ENCODE measurements at regions not wholly inside any gene's neighbourhood (a gene's known extent, or its start where the extent isn't known, plus 50 kb on each side); places are given as distances from the start of the nearest gene placed in this dataset.
"Not testable (repeated sequence)": the region's sequence is repeated elsewhere in the genome, so short reads cannot be mapped to it uniquely, and the experiment has no call there.

DNA sequence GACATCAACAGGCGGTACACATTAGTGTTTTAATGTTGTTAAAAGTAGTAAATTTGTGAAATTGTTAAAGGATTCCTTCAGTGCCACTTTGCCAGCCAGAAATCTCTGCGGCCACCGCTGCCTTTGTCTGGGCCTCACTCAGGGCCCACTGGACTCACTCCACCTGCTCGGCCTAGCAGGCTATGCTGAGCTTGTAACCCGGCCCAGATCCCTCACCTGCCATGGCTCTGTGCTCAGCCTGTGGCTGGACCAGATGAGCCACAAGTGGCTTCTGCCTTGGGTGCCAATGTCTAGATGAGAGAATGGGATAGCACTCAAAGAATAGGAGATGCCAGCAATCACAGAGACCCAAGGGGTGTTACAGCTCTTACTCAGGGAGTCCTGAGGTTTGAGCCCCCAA, 1228.0 kb downstream of the DIAPH3 start:
- DNase-seq: no peak

DNA sequence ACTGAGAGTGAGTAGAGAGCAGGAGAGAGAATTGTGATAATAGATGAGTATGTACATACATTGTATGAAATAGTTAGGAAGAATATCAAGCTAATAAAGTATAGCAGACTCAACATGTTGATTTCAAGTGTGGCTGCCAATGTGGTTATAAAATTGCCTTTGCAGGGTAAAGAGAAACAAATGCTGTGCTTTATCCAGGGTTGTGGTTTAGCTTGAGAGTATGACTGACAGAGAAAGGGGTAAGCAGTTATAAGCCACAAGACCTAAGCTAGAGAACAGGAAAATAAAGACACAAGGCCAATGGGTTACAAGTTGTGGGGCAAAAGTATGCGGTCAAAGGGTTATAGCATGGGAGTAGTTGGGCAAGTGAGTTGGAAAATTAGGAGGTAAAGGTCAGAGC, 1217.5 kb downstream of the DIAPH3 start:
- no peak for DNase-seq

DNA sequence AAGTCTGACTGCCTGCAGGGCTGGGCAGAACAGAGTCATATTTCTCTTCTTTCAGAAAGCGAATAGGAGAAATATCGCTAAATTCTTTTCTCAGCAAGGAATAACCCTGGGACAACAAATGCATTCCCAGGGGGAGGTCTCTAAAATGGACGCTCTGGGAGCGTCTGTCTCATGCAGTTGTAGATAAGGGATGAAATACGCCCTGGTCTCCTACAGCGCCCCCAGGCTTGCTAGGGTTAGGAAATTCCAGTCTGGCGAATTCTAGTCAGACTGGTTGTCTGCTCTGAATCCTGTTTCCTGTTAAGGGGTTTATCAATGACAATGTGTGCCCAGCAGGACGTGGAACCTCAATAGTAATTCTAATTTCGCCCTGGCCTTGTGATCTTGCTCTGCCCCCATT, 1214.1 kb downstream of the DIAPH3 start:
- DNase-seq: no peak

DNA sequence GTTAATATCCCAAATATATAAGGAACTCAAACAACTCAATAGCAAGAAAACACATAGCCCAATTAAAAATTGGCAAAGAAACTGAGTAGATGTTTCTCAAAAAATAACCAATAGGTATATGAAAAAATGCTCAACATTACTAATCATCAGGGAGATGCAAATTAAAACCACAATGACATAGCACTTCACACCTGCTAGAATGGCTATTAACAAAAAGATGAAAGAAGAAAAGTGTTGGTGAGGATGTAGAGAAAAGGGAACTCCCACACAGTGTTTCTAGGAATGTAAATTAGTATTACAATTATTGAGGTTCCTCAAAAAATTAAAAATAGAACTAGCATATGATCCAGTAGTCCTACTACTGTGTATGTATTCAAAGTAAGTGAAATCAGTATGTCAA, 1212.8 kb downstream of the DIAPH3 start:
- DNase-seq: no peak

DNA sequence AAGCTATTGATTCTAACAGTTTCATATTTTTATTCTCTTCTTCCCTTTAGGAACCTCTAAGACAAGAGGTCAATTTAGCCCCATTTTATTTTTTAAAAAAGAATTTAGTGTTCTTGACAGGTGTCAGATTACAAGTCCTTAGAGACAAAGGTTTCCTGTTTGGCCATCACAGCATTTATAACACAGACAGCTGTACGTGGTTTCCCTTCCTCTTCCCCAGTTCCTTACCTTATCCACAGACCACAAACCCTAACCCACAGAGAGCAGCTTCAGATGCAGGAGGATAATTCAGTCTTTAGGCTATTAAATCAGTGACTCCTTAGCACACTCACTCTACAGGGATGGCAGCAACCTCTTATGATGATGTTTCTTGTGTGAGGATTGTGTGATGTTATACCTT, 1210.1 kb downstream of the DIAPH3 start:
- DNase-seq: no peak

DNA sequence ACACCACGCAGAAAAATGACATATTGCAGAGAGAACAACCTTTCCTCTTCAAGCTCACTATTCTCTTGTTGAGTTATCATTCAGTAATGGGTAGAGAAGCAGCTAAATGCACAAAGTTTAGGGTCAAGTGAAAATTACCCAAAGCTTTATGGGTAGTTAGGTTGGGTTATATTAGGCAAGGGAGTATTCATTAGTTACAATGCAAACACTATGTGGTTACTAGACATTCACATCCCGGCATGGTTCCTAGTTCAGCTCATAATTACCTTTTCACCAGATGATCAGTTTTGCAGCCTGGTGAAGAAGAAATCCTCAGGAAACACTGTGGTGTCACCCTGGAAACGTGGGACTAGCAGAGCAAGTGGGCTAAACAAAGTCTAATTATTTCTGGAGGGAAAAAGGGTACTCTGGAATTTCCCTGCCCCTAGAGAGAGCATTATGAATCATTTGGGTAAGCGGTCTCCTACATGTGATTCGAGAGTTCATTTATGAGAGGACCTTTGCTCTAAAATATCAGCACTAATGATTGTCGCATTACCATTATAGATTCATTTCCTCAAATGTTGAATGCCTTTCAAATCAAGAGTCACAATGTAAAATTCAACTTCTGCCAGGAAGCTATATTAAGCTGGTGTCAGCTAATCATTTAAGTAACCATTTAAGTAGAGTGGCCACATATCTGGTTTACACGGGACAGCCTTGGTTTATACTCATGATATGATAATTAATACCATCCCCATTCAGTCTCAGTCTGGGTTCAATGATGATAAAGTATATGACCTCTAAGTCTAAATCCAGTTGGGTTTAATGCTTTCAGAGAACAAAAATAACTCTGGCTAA, 1208.0 kb downstream of the DIAPH3 start:
- DNase-seq: no peak

DNA sequence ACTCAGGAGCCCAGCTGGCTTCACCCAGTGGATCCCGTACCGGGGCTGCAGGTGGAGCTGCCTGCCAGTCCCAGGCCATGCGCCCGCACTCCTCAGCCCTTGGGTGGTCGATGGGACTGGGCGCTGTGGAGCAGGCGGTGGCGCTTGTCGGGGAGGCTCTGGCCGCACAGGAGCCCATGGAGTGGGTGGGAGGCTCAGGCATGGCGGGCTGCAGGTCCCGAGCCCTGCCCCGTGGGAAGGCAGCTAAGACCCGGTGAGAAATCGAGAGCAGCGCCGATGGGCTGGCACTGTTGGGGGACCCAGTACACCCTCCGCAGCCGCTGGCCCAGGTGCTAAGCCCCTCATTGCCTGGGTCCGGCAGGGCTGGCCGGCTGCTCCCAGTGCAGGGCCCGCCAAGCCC, 1205.6 kb downstream of the DIAPH3 start:
- not testable (repeated sequence) for DNase-seq

DNA sequence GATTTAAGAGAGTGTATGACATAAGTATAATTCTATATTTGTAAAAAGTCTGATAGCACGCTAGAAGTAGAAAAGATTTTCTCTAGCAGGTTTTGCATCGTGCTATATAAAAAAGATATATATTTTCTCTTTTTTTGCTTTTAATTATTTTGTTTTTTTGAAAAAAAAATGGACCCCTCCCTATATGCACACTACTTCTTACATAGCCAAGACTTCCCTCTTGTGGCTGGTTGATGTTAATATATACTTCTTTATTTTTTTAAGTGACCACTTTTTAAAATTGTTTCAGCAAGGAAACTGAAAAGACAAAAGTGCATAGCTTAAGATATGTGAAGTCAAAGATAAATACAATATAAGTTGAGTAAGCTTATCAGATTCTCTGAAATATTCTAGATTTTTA, 1202.8 kb downstream of the DIAPH3 start:
- DNase-seq: no peak

DNA sequence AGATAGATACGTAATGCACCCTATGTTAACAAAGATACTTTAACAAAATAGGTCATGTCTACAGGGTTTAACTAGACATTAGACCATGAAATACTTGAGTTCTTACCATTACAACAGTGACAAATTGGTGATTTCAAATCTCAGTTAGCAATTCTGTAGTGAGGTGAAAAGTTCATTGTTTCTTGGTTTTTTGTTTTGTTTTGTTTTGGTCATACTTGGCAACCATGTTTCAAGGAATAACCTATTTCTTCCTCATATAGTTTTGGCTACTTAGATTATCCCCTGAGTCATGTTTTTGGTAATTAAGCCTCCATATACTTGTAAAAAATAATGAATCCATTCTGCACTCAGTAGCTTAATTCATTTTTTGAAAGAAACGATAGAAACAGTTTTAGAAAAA, 1200.4 kb downstream of the DIAPH3 start:
- DNase-seq: no peak

DNA sequence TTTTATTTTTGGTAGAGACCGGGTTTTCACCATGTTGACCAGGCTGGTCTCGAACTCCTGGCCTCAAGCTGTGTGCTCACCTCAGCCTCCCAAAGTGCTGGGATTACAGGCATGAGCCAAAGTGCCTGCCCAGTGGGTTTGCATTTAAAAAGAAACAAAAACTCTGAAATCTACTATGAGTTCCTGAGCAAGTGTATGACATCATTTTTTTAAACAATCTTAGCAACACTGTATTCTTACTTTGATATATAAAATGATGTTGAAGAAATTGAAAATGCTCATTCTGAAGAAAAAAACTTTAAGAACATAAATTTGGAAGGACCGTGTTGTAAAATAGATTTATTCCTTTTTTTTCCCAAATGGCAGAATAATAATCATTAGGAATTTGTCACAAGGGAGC, 1199.7 kb downstream of the DIAPH3 start:
- no peak for DNase-seq

DNA sequence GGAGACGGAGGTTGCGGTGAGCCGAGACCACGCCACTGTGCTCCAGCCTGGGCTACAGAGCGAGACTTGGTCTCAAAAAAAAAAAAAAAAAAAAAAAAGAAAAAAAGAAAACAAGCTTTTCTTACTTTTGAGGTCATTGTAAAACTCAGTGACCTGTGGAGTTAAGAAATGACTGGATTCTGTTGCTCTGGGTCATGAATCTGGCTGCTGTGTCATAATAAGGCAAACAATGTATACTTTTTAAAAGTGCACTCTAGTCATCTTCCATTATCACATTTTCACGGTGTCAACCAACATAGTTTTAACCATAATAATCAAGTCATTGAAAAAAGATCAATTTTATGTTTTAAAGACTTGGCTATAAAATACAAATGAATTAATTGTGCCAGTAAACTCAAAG, 1186.6 kb downstream of the DIAPH3 start:
- no peak for DNase-seq

DNA sequence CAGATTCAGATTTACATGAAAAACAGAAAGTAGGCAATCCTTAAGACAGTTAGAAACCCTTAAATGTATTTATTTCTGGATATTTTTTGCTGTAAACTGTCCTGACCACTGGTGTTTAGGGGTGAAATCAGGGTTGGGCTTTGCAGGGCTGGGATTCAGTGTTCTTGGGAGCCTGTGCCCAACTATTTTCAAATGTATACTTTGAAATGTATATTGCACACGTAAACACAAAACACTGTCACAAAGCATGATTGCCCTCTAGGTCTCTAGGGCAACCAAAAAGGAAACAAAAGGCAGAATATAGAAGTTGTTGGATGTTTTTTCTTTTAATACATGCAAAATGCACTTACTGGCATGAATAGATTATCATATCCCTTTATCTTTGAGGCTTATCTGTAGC, 1185.4 kb downstream of the DIAPH3 start:
- DNase-seq: no peak

DNA sequence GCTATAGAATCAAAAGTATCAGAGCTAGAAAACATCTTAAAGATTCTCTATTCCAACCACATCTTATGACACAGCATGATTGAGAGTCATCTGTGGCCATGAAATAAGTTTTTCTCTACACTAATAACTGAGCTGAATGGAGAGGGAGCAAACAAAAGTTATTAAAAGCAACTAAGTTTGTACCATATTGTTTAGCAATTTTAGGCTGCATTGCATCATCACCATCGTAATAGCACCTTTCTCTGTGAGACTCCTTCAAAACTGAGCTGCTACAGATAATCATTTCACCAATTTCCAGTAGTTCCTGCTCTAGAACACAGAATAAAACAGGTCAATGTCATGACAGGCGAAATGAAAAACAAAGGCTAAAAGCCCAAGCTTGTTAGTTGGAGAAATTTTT, 1183.9 kb downstream of the DIAPH3 start:
- DNase-seq: no peak

DNA sequence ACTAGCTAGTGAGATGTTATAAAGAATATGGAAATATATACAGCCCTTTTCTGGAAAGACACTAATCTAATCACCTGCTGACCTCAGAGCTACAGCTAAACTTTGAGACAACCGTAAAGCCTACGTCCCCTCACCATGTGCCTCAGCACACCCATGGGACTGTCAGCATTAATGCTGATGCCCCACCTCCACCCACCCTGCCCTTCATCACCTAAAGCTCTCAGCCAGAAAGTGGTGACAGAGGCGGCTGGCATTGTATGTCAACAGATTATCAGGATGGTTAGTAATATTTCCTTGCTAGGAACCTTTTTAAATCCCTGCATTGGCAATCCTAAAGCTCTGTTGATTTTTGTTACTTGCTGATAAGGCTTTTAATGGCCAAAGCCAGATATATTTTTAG, 1177.9 kb downstream of the DIAPH3 start:
- DNase-seq: no peak

DNA sequence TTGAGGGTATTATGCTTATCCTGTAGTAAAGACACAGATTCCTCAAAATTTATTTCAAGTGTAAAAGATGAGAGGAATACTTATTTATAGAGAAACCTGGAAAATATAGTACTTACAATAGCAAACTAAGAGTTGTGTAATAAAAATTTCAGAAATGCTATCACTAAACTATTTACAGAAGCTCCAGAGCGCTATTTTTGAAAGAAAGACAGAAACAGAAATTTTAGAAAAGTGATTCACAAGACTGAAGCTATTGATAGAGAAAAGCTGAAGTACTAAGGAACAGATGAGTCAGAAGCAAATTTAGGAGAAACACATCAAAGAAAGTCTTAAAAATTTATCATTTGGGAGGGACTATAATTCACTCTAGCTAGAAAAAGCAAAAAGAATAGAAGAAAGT, 1174.2 kb downstream of the DIAPH3 start:
- DNase-seq: no peak

DNA sequence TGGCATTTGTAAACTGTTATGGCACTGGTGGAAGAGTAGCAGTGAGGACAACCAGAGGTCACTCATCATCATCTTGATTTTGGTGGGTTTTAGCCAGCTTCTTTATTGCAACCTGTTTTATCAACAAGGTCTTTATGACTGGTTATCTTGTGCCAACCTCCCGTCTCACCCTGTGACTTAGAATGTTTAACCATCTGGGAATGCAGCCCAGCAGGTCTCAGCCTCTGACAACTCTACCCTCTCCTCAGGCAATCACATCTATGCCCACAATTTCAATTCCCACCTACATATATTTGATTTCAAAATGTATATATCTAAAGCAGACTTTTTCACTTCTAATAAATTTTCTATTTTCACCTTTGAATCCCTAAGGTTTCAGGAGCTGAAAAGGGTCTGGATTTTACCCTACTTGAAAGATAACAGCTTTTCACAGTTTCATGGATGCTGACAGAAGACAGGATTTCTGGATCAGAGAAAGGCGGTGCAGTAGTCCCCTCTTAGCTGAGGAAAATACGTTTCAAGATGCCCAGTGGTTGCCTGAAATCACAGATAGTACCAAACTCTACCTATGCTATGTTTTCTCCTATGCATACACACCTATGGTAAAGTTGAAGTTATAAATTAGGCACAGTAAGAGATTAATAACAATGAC, 1171.8 kb downstream of the DIAPH3 start:
- no peak for DNase-seq

DNA sequence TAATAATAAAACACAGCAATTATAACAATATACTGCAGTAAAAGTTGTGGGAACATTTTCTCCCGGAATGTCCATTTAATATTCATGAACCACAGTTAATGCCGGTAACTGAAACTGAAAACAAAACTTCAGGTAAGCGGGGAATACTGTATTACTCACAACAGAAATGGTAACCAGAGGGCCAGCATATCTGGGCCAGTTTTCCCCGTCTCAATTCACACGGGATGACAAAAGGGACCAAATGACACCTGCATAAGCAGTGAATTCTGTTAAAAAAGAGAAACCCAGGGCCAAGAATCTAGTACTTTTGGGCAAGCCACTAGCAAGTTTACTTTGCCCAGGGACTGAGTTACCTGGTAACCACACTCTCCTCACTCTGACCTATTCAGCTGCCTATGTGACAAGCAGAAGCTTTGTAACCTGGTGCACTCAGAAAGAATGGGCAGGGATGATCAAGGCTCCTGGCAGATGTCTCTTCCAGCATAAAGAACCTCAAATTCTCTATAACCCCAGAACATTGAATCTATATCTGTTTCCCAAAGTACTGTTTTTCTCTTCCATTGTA, 1171.2 kb downstream of the DIAPH3 start:
- no peak for DNase-seq

DNA sequence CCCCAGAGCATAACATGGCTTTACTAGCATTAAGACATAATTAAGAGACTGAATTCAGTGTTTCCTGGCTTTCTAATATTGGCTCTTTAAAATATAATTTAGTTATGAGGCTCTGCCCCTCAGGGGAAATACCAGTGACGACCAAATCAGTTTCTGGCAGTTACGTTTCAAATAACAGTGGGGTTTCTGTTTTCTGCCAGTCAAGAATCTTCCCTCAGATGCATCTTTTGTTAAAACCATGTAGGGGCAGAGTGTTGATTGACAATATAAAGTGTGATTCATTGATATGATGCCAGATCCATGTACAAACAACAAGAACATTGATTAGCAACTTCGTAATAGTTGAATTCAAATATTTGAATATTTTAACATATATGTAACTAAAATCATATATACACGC, 1169.7 kb downstream of the DIAPH3 start:
- DNase-seq: no peak

DNA sequence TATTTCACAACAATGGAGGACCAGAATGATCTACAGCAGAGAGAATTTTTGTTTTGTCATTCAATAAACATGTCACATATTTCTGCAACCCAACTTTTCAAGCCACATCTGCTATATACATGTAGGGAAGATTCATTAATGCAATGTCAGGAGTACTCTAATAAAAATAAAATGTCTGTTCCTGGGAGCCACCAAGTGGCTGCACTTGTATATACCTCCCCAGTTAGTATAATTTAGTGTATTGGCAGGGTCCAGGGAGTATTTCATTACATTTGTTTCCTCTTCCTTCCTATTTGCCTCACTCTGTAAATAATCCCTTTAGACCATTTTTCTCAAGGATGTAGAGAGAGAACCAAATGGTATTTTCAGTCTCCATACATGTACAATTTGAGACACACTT, 1169.0 kb downstream of the DIAPH3 start:
- DNase-seq: no peak

DNA sequence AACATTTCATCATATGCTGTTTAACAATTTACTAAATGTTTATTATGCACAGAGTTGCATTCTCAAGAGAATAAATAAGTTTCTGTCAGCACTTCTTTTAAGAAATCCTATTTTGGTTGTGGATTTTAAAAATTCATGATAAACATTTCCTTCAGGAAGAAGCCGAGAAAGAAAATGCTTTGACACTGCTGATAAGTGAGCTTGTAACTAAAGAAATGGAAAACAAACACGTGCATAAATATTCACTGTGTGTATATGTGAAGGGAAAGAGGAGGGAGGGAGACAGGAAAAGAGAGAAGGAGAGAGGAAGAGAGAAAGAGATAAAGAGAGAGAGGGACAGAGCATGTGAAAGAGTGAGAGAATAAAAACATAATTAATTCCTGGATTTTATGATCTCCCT, 1165.0 kb downstream of the DIAPH3 start:
- no peak for DNase-seq

DNA sequence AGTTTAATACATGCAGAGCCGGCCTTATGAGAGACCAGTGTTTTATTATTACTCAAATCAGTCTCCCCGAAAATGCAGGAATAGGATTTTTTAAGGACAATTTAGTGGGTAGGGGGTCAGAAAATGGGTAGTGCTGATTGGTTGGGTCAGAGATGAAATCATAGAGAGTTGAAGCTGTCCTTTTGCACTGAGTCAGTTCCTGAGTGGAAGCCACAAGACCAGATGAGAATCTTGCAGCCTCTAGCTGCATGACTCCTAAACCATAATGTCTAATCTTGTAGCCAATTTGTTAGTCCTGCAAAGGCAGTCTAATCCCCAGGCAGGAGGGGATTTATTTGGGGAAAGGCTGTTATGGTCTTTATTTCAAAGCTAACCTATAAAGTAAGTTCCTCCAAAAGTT, 1163.9 kb downstream of the DIAPH3 start:
- DNase-seq: no peak

DNA sequence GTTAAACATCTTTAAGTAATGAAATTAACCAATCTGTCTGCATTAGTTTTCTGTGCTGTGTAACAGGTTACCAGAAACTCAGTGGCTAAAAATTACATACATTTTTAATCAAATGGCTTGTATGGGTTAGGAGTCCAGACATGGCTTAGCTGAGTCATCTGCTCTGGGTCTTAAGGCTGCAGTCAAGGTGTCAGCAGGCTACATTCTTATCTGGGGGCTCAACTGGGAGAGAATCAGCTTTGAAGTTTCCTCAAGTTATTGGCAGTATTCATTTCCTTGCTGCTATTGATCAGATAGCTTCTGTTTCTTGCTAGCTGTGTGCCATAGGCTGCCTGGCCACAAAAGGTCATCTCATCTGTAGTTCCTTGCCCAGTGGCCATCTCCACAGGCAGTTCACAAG, 1163.0 kb downstream of the DIAPH3 start:
- no peak for DNase-seq

DNA sequence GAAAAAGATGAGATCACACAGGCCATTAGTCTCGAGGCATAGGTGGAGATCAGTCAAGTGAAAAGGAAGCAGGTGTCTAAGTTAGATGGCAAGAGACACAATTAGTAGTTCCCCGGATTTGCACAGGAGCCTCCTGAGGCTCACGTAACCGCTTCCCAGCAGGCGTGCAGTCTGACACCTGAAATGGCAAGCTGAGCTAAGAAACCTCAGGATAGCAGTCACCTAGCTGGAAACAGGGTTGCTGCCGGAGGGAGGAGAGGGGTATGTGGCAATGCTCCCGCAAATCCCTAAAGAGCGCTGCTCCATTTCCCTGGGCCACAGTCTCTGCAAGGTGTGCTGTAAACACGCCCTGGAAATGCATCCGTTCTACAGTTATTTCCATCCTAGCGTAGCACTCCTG, 1151.0 kb downstream of the DIAPH3 start:
- DNase-seq: no peak

DNA sequence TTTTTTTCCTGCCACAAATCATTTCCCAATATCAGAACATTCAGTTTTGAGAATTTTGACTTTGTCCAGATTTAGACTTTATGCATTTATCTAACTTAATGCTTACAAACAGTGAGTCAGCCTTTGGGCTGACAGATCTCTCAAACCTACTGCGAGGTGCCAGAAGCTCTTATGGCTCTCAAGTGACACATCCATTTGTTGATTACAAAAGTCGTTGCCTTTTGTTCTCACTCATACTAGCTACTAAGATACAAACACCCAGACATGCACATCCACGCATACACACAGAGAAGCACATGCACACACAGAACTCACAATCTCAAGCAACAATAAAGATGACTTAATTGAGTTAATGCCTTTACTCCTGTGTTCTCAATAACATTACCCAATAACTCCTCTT, 1147.5 kb downstream of the DIAPH3 start:
- DNase-seq: no peak

DNA sequence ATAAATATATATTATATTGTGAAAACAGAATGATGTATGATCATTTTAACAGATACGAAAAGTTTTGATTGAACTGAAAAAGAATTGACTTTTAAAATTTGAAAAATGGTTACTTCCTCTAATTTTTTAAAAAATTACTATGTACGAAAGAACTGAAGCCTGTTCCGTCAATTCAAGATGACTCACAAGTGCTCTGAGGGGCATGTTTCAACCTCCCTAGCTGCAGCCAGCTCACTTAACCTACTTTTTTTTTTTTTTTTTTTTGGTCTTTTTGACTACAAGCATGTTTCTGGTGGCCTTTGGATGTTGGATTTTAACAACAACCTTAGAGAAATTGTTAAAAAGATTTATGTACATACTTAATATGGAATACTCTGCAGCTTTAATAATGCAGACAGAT, 1139.3 kb downstream of the DIAPH3 start:
- no peak for DNase-seq
